Natural killer cell (primary cell): ENCODE measurements at regions not wholly inside any gene's neighbourhood (a gene's known extent, or its start where the extent isn't known, plus 50 kb on each side); places are given as distances from the start of the nearest gene placed in this dataset.

Source experiments
- ATAC-seq, 3 donors: fragments of 150-1000 bp in 2 of 3; fragments of 200-7000 bp in 1 of 3; cut with Tn5 transposase; 1 replicate in 1 of 3; 2 replicates in 2 of 3; pipeline ENCODE4 v1.10.0; 2021; ENCODE audit warnings: mild to moderate bottlenecking in 2 of 3, moderate library complexity in 2 of 3
- DNase-seq, 2 donors: peaks; one replicate each; pipeline versions ENCODE4 v3.0.0 to v3.0.0-alpha.2; 2013 to 2021; ENCODE audit warnings: mixed read lengths in 1 of 2
- H3K27ac ChIP-seq: one replicate; pipeline ENCODE4 v1.5.1; 2013; ENCODE audit warnings: mild to moderate bottlenecking, low read length
- H3K27me3 ChIP-seq: one replicate; pipeline ENCODE4 v1.6.1; 2013; ENCODE audit warnings: low read length; ENCODE audit not compliant: control insufficient read depth, insufficient read depth
- H3K36me3 ChIP-seq: one replicate; pipeline ENCODE4 v1.6.1; 2013; ENCODE audit warnings: low read length; ENCODE audit not compliant: control insufficient read depth, insufficient read depth
- H3K4me1 ChIP-seq: one replicate; pipeline ENCODE4 v1.6.1; 2013; ENCODE audit warnings: low read length; ENCODE audit not compliant: control insufficient read depth, insufficient read depth
- H3K4me3 ChIP-seq: one replicate; pipeline ENCODE4 v1.5.1; 2013; ENCODE audit warnings: low read length
- H3K9me3 ChIP-seq: one replicate; pipeline ENCODE4 v1.6.1; 2013; ENCODE audit warnings: low read length; ENCODE audit not compliant: control insufficient read depth, insufficient read depth
- H3K27ac Mint-ChIP-seq, 2 donors: one replicate each; pipeline ENCODE4 v1.8.0; 2022; ENCODE audit warnings: mild to moderate bottlenecking in 2 of 2, mixed read lengths in 2 of 2, moderate library complexity in 1 of 2
- H3K27me3 Mint-ChIP-seq, 2 donors: one replicate each; pipeline ENCODE4 v1.8.0; 2022; ENCODE audit warnings: low read depth in 2 of 2, mixed read lengths in 2 of 2
- H3K36me3 Mint-ChIP-seq: one replicate; pipeline ENCODE4 v1.8.0; 2022; ENCODE audit warnings: mixed read lengths
- H3K4me1 Mint-ChIP-seq, 2 donors: one replicate each; pipeline ENCODE4 v1.8.0; 2022; ENCODE audit warnings: mixed read lengths in 2 of 2
- H3K4me3 Mint-ChIP-seq: one replicate; pipeline ENCODE4 v1.8.0; 2022; ENCODE audit warnings: mild to moderate bottlenecking, moderate library complexity, mixed read lengths
- H3K9me3 Mint-ChIP-seq, 2 donors: one replicate each; pipeline ENCODE4 v1.8.0; 2022; ENCODE audit warnings: mixed read lengths in 2 of 2
- CTCF ChIP-seq: fragments of 200-600 bp; IDR thresholded peaks from one replicate; pipeline ENCODE4 v1.8.0; 2022; ENCODE audit warnings: antibody characterized with exemption
- WGBS: methylation state at CpG from one replicate; pipeline ENCODE4 v1.1.7; 2013; ENCODE audit warnings: missing lambda C conversion rate; ENCODE audit not compliant: insufficient coverage; 5-methylcytosine and 5-hydroxymethylcytosine counted together
- intact Hi-C: fragments of 100-400 bp; cut with micrococcal nuclease; formaldehyde crosslinking; loops from one replicate; pipeline ENCODE4 v1.14.2; 2022

GRCh38 chr6:137269803-137270202 is 50.6 kb upstream of the IFNGR1 start:
- peak overlapping the region; percentile 88 for H3K27ac Mint-ChIP-seq
- Histone ChIP-seq H3K27me3 (no peaks in the 10 kb centered on the region), H3K4me3 (no peak overlapping the region), H3K36me3 (no peaks in the 10 kb centered on the region), H3K9me3 (no peaks in the 10 kb centered on the region), H3K4me1 (peaks cover 12% of the 10 kb centered on the region), H3K27ac (peak overlapping the region; percentile 56)
- no peak for TF ChIP-seq CTCF
- H3K4me1 Mint-ChIP-seq = peaks cover 27 to 43% of the 10 kb centered on the region in 2 donors
- no peaks in the 10 kb centered on the region for H3K27me3 Mint-ChIP-seq
- DNase-seq (no peak), ATAC-seq (peak in 1 of 3 donors; percentile 16)
- intact Hi-C loops = loop anchor here (2.0 to 10.0 kb wide), 4 partner anchors 37 to 705 kb away; no protein-coding TSS in a partner anchor
- H3K9me3 Mint-ChIP-seq = peaks cover 0 to 3% of the 10 kb centered on the region in 2 donors
- H3K36me3 Mint-ChIP-seq = no peaks in the 10 kb centered on the region
- WGBS = 75% methylated on average over 3 of the region's 3 CpGs
- H3K4me3 Mint-ChIP-seq = peak overlapping the region; percentile 79

GRCh38 chr6:137269347-137269746 is 50.2 kb upstream of the IFNGR1 start:
- peak overlapping the region; percentile 56 for H3K27ac ChIP-seq
- 26% methylated on average over 3 of the region's 3 CpGs for WGBS
- H3K9me3 ChIP-seq = no peaks in the 10 kb centered on the region
- Mint-ChIP-seq H3K36me3 (no peaks in the 10 kb centered on the region), H3K4me1 (peaks cover 27 to 43% of the 10 kb centered on the region in 2 donors), H3K27ac (peak overlapping the region; percentile 88), H3K27me3 (no peaks in the 10 kb centered on the region), H3K9me3 (peaks cover 0 to 3% of the 10 kb centered on the region in 2 donors), H3K4me3 (peak overlapping the region; percentile 79)
- H3K4me3 ChIP-seq = no peak overlapping the region
- intact Hi-C loops = loop anchor here (2.0 to 10.0 kb wide), 2 partner anchors 37 to 705 kb away; no protein-coding TSS in a partner anchor
- peak; percentile 59 to 77 (median 67) for ATAC-seq
- TF ChIP-seq CTCF = no peak
- no peaks in the 10 kb centered on the region for H3K27me3 ChIP-seq
- no peaks in the 10 kb centered on the region for H3K36me3 ChIP-seq
- DNase-seq = peak in 1 of 2 donors; percentile 43
- peaks cover 12% of the 10 kb centered on the region for H3K4me1 ChIP-seq
